ENCODE measurements at regions not wholly inside any gene's neighbourhood (a gene's known extent, or its start where the extent isn't known, plus 50 kb on each side); places are given as distances from the start of the nearest gene placed in this dataset.
"Not testable (repeated sequence)": the region's sequence is repeated elsewhere in the genome, so short reads cannot be mapped to it uniquely, and the experiment has no call there.

GRCh38 chr18:27314996-27315395, 129.9 kb upstream of the CHST9 start:
- no peak overlapping the region for H3K27ac ChIP-seq
- DNase-seq (ENCODE audit: low read depth, low spot score) = peak; percentile 18

GRCh38 chr18:27313678-27314077, 128.6 kb upstream of the CHST9 start:
- H3K27ac ChIP-seq = no peak overlapping the region
- no peak for DNase-seq (ENCODE audit: low read depth, low spot score)

GRCh38 chr18:27312853-27313252, 127.7 kb upstream of the CHST9 start:
- H3K27ac ChIP-seq = no peak overlapping the region
- no peak for DNase-seq (ENCODE audit: low read depth, low spot score)

- H3K27ac ChIP-seq = no peak overlapping the region
- DNase-seq (ENCODE audit: low read depth, low spot score) = no peak
These were observed 127.0 kb upstream of the CHST9 start for GRCh38 chr18:27312153-27312552.

- no peak overlapping the region for H3K27ac ChIP-seq
- DNase-seq (ENCODE audit: low read depth, low spot score) = no peak
These were observed 126.0 kb upstream of the CHST9 start for GRCh38 chr18:27311114-27311513.

GRCh38 chr18:27301615-27302378, 116.7 kb upstream of the CHST9 start:
- no peak overlapping the region for H3K27ac ChIP-seq
- DNase-seq (ENCODE audit: low read depth, low spot score) = no peak

- H3K27ac ChIP-seq = no peak overlapping the region
- DNase-seq (ENCODE audit: low read depth, low spot score) = no peak
These were observed 113.2 kb upstream of the CHST9 start for GRCh38 chr18:27298214-27298804.

- DNase-seq (ENCODE audit: low read depth, low spot score) = not testable (repeated sequence)
These were observed 101.0 kb upstream of the CHST9 start for GRCh38 chr18:27285973-27286562.

GRCh38 chr18:27278131-27278530, 93.0 kb upstream of the CHST9 start:
- H3K27ac ChIP-seq = no peak overlapping the region
- no peak for DNase-seq (ENCODE audit: low read depth, low spot score)

More at GRCh38 chr18:27285973-27286562, 101.0 kb upstream of the CHST9 start:
- H3K27ac ChIP-seq = not testable (repeated sequence)

- no peak overlapping the region for H3K27ac ChIP-seq
- DNase-seq (ENCODE audit: low read depth, low spot score) = no peak
These were observed 92.4 kb upstream of the CHST9 start for GRCh38 chr18:27277554-27277953.

GRCh38 chr18:27276886-27277285, 91.8 kb upstream of the CHST9 start:
- no peak for DNase-seq (ENCODE audit: low read depth, low spot score)
- no peak overlapping the region for H3K27ac ChIP-seq

GRCh38 chr18:27276479-27276878, 91.4 kb upstream of the CHST9 start:
- no peak overlapping the region for H3K27ac ChIP-seq
- DNase-seq (ENCODE audit: low read depth, low spot score) = no peak

- H3K27ac ChIP-seq = no peak overlapping the region
- no peak for DNase-seq (ENCODE audit: low read depth, low spot score)
These were observed 89.8 kb upstream of the CHST9 start for GRCh38 chr18:27274901-27275300.

GRCh38 chr18:27270508-27270907, 85.4 kb upstream of the CHST9 start:
- no peak for DNase-seq (ENCODE audit: low read depth, low spot score)
- H3K27ac ChIP-seq = no peak overlapping the region

- no peak for DNase-seq (ENCODE audit: low read depth, low spot score)
- no peak overlapping the region for H3K27ac ChIP-seq
These were observed 78.3 kb upstream of the CHST9 start for GRCh38 chr18:27263369-27263768.

GRCh38 chr18:27261769-27262549, 76.9 kb upstream of the CHST9 start:
- no peak overlapping the region for H3K27ac ChIP-seq
- no peak for DNase-seq (ENCODE audit: low read depth, low spot score)

- no peak overlapping the region for H3K27ac ChIP-seq
- DNase-seq (ENCODE audit: low read depth, low spot score) = no peak
These were observed 68.5 kb upstream of the CHST9 start for GRCh38 chr18:27253571-27253970.

- no peak for DNase-seq (ENCODE audit: low read depth, low spot score)
These were observed 65.4 kb upstream of the CHST9 start for GRCh38 chr18:27250471-27250870.

GRCh38 chr18:27249933-27250332, 64.8 kb upstream of the CHST9 start:
- DNase-seq (ENCODE audit: low read depth, low spot score) = no peak
- no peak overlapping the region for H3K27ac ChIP-seq

More at GRCh38 chr18:27250471-27250870, 65.4 kb upstream of the CHST9 start:
- no peak overlapping the region for H3K27ac ChIP-seq

- no peak for DNase-seq (ENCODE audit: low read depth, low spot score)
- no peak overlapping the region for H3K27ac ChIP-seq
These were observed 59.2 kb upstream of the CHST9 start for GRCh38 chr18:27244259-27244658.
